ENCODE measurements at regions not wholly inside any gene's neighbourhood (a gene's known extent, or its start where the extent isn't known, plus 50 kb on each side); places are given as distances from the start of the nearest gene placed in this dataset.

GRCh38 chr18:39805218-39805617 is 2149.8 kb upstream of the PIK3C3 start:
- TF ChIP-seq, protein P1, sequence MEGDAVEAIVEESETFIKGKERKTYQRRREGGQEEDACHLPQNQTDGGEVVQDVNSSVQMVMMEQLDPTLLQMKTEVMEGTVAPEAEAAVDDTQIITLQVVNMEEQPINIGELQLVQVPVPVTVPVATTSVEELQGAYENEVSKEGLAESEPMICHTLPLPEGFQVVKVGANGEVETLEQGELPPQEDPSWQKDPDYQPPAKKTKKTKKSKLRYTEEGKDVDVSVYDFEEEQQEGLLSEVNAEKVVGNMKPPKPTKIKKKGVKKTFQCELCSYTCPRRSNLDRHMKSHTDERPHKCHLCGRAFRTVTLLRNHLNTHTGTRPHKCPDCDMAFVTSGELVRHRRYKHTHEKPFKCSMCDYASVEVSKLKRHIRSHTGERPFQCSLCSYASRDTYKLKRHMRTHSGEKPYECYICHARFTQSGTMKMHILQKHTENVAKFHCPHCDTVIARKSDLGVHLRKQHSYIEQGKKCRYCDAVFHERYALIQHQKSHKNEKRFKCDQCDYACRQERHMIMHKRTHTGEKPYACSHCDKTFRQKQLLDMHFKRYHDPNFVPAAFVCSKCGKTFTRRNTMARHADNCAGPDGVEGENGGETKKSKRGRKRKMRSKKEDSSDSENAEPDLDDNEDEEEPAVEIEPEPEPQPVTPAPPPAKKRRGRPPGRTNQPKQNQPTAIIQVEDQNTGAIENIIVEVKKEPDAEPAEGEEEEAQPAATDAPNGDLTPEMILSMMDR (IDR thresholded peaks at IDR 0.05 in 8 of 11, conservative IDR thresholded peaks at IDR 0.05 in 3 of 11), result no peak
- TF ChIP-seq POLR2A (IDR thresholded peaks at IDR 0.05) (no peak), POLR2AphosphoS5 (IDR thresholded peaks at IDR 0.05) (no peak)
